HK-2 (cell line): ENCODE measurements at regions not wholly inside any gene's neighbourhood (a gene's known extent, or its start where the extent isn't known, plus 50 kb on each side); places are given as distances from the start of the nearest gene placed in this dataset.

Experiments used
- DNase-seq: peaks from one replicate; pipeline ENCODE4 v3.0.0-alpha.2; 2018; ENCODE audit not compliant: unreplicated experiment

GRCh38 chr10:131773370-131774343 is 127.2 kb upstream of the PPP2R2D start:
- DNase-seq = no peak

- DNase-seq = no peak
Measured at GRCh38 chr10:131774681-131775085, 126.1 kb upstream of the PPP2R2D start.

- DNase-seq = no peak
Measured at GRCh38 chr10:131775433-131775832, 125.4 kb upstream of the PPP2R2D start.

- no peak for DNase-seq
Measured at GRCh38 chr10:131775833-131776232, 125.0 kb upstream of the PPP2R2D start.

- DNase-seq = no peak
Measured at GRCh38 chr10:131776496-131776895, 124.3 kb upstream of the PPP2R2D start.

- no peak for DNase-seq
Measured at GRCh38 chr10:131777162-131777561, 123.6 kb upstream of the PPP2R2D start.

- DNase-seq = no peak
Measured at GRCh38 chr10:131777921-131778320, 122.9 kb upstream of the PPP2R2D start.

GRCh38 chr10:131778385-131778784 is 122.4 kb upstream of the PPP2R2D start:
- DNase-seq = no peak

GRCh38 chr10:131778842-131779241 is 122.0 kb upstream of the PPP2R2D start:
- no peak for DNase-seq

GRCh38 chr10:131779661-131780394 is 121.0 kb upstream of the PPP2R2D start:
- DNase-seq = no peak

- DNase-seq = no peak
Measured at GRCh38 chr10:131781076-131781475, 119.7 kb upstream of the PPP2R2D start.

- DNase-seq = no peak
Measured at GRCh38 chr10:131781791-131782190, 119.0 kb upstream of the PPP2R2D start.

GRCh38 chr10:131784363-131785120 is 116.3 kb upstream of the PPP2R2D start:
- no peak for DNase-seq

GRCh38 chr10:131785121-131785460 is 115.7 kb upstream of the PPP2R2D start:
- no peak for DNase-seq

- DNase-seq = peak; percentile 23
Measured at GRCh38 chr10:131786756-131787605, 113.8 kb upstream of the PPP2R2D start.

- DNase-seq = no peak
Measured at GRCh38 chr10:131787961-131788360, 112.8 kb upstream of the PPP2R2D start.

GRCh38 chr10:131788386-131788785 is 112.4 kb upstream of the PPP2R2D start:
- no peak for DNase-seq

GRCh38 chr10:131789516-131789915 is 111.3 kb upstream of the PPP2R2D start:
- no peak for DNase-seq

- no peak for DNase-seq
Measured at GRCh38 chr10:131790021-131790420, 110.8 kb upstream of the PPP2R2D start.

GRCh38 chr10:131792011-131792651 is 108.7 kb upstream of the PPP2R2D start:
- DNase-seq = no peak

- DNase-seq = no peak
Measured at GRCh38 chr10:131792809-131793208, 108.0 kb upstream of the PPP2R2D start.
